PC-3 (cell line): ENCODE measurements at regions not wholly inside any gene's neighbourhood (a gene's known extent, or its start where the extent isn't known, plus 50 kb on each side); places are given as distances from the start of the nearest gene placed in this dataset.

Experiments
- ATAC-seq: fragments of 200-7000 bp; cut with Tn5 transposase; 2 replicates; pipeline ENCODE4 v1.9.1; 2020; ENCODE audit warnings: mild to moderate bottlenecking, moderate library complexity
- BruUV-seq: library from RNA; stranded (reverse); fragments of 400-500 nt; replicated peaks from 2 replicates; lab custom pipeline; 2021; lab: Mats Ljungman, UMichigan
- CTCF ChIA-PET: fragments of 300-600 bp; sonication (Branson Sonifier 250); formaldehyde crosslinking; loops from one replicate; lab custom pipeline; 2022; ENCODE audit warnings: antibody characterized with exemption; lab: Charles Lee
- POLR2A ChIA-PET: fragments of 300-600 bp; sonication (Branson Sonifier 250); formaldehyde crosslinking; loops from one replicate; lab custom pipeline; 2022; ENCODE audit warnings: antibody characterized with exemption; ENCODE audit not compliant: unreplicated experiment; lab: Charles Lee
- DNase-seq: peaks from one replicate; pipeline ENCODE4 v3.0.0-alpha.2; 2015
- H2AFZ ChIP-seq: fragments of 300-600 bp; sonication (generic); 2 replicates; pipeline ENCODE4 v1.6.0; 2016; ENCODE audit warnings: antibody characterized with exemption, low read length
- H3F3A ChIP-seq: fragments of 300-600 bp; sonication (generic); one replicate; pipeline ENCODE4 v1.6.0; 2017; ENCODE audit warnings: antibody characterized with exemption, low read length, control low read depth, mild to moderate bottlenecking; ENCODE audit not compliant: unreplicated experiment
- H3K27ac ChIP-seq: fragments of 300-600 bp; sonication (generic); 2 replicates; pipeline ENCODE4 v1.5.1; 2016; ENCODE audit warnings: mild to moderate bottlenecking, low read length
- H3K27me3 ChIP-seq: fragments of 300-600 bp; sonication (generic); 2 replicates; pipeline ENCODE4 v1.6.1; 2016; ENCODE audit warnings: low read length, mixed read lengths
- H3K36me3 ChIP-seq: fragments of 300-600 bp; sonication (generic); 2 replicates; pipeline ENCODE4 v1.6.1; 2016; ENCODE audit warnings: low read depth, mixed run types, low read length, mixed read lengths
- H3K4me1 ChIP-seq: fragments of 300-600 bp; sonication (generic); 2 replicates; pipeline ENCODE4 v1.5.1; 2016; ENCODE audit warnings: low read length; ENCODE audit not compliant: insufficient read depth
- H3K4me2 ChIP-seq: fragments of 300-600 bp; sonication (generic); 2 replicates; pipeline ENCODE4 v1.6.0; 2016; ENCODE audit warnings: low read length
- H3K4me3 ChIP-seq: fragments of 300-600 bp; sonication (generic); 2 replicates; pipeline ENCODE4 v1.5.1; 2016; ENCODE audit warnings: mild to moderate bottlenecking, low read length, mixed read lengths
- H3K79me2 ChIP-seq: fragments of 300-600 bp; sonication (generic); 2 replicates; pipeline ENCODE4 v1.6.1; 2017; ENCODE audit warnings: low read length, mixed read lengths
- H3K9ac ChIP-seq: fragments of 300-600 bp; sonication (generic); 2 replicates; pipeline ENCODE4 v1.6.0; 2016; ENCODE audit warnings: mild to moderate bottlenecking, low read length
- H3K9me2 ChIP-seq: fragments of 300-600 bp; sonication (generic); replicated peaks from 2 replicates; pipeline ENCODE4 v1.6.1; 2016; ENCODE audit warnings: mixed run types, low read length, mixed read lengths
- H3K9me3 ChIP-seq: fragments of 300-600 bp; sonication (generic); 2 replicates; pipeline ENCODE4 v1.6.1; 2016; ENCODE audit warnings: low read length, mixed read lengths
- H4K20me1 ChIP-seq: fragments of 300-600 bp; sonication (generic); 2 replicates; pipeline ENCODE4 v1.6.1; 2016; ENCODE audit warnings: low read length, mixed read lengths
- EZH2 ChIP-seq: fragments of 300-600 bp; sonication (generic); IDR thresholded peaks from one replicate; pipeline ENCODE4 v1.6.1; 2017; ENCODE audit warnings: antibody characterized with exemption, mild to moderate bottlenecking, low read length; ENCODE audit not compliant: unreplicated experiment
- EZH2phosphoT487 ChIP-seq: fragments of 300-600 bp; sonication (generic); IDR thresholded peaks from 2 replicates; pipeline ENCODE4 v1.6.1; 2018; ENCODE audit warnings: mild to moderate bottlenecking, antibody characterized with exemption, low read length, borderline replicate concordance
- intact Hi-C: fragments of 100-400 bp; cut with micrococcal nuclease; formaldehyde crosslinking; loops from 2 replicates; pipeline ENCODE4 v1.9.0; 2023
- TF ChIP-seq, protein P1 (sequence below): fragments of 300-600 bp; sonication (generic); conservative IDR thresholded peaks from 2 replicates; pipeline ENCODE4 v1.5.1; 2017; ENCODE audit warnings: antibody characterized with exemption, low read depth, mild to moderate bottlenecking, low read length

DNA sequence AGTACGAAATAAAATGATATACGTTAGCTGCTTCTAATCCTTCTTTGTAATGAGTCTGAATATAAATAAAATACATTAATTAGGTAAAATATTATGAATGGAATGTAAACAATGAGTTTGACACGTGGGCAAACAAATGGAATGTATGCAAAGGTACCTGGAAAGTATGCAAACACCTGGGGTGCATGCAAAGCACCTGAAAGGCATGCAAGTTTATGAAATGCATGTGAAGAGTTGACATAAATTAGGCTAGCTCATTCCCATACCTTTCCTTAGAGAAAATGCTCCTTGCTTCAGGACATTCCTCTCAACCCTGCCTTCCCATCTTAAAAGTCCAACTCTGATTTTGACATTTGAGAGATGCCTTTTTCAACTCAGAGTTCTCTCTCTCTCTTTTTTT lies 140.9 kb downstream of the EDN1 start:
- ChIA-PET CTCF (no interaction called here), POLR2A (no interaction called here)
- BruUV-seq = no TSS peak
- DNase-seq (no peak), ATAC-seq (no peak)
- Histone ChIP-seq H3K4me1 (no peaks in the 10 kb centered on the region), H3K36me3 (no peaks in the 10 kb centered on the region), H4K20me1 (no peaks in the 10 kb centered on the region), H3K79me2 (no peaks in the 10 kb centered on the region), H2AFZ (no peak overlapping the region), H3K9ac (no peak overlapping the region), H3K4me3 (no peak overlapping the region), H3K27me3 (no peaks in the 10 kb centered on the region), H3K27ac (no peak overlapping the region), H3F3A (no peaks in the 10 kb centered on the region), H3K4me2 (no peak overlapping the region), H3K9me2 (no peaks in the 10 kb centered on the region), H3K9me3 (no peaks in the 10 kb centered on the region)
- intact Hi-C loops = no loop called here
- TF ChIP-seq, protein P1, sequence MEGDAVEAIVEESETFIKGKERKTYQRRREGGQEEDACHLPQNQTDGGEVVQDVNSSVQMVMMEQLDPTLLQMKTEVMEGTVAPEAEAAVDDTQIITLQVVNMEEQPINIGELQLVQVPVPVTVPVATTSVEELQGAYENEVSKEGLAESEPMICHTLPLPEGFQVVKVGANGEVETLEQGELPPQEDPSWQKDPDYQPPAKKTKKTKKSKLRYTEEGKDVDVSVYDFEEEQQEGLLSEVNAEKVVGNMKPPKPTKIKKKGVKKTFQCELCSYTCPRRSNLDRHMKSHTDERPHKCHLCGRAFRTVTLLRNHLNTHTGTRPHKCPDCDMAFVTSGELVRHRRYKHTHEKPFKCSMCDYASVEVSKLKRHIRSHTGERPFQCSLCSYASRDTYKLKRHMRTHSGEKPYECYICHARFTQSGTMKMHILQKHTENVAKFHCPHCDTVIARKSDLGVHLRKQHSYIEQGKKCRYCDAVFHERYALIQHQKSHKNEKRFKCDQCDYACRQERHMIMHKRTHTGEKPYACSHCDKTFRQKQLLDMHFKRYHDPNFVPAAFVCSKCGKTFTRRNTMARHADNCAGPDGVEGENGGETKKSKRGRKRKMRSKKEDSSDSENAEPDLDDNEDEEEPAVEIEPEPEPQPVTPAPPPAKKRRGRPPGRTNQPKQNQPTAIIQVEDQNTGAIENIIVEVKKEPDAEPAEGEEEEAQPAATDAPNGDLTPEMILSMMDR = no peak
- TF ChIP-seq EZH2phosphoT487 (no peak), EZH2 (no peak)

DNA sequence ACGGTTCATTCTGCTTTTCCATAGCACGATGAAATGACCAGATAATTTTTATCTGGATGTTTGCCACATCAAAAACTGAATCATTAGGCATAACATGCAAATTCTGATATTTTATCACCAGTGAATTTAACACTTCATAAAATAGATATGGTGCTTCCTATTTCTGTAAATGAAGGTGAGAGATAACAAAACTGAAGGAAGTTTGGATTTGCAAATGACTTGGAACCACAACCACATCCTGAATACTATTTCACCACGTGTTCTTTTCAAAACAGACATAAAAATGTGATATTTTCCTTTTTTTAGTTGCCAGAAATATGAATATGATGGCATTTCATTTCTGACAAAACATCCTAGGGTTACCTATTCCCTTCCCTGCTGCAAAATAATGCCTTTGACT lies 146.1 kb downstream of the EDN1 start:
- Histone ChIP-seq H3K9ac (no peak overlapping the region), H3K4me1 (no peaks in the 10 kb centered on the region), H3K27ac (no peak overlapping the region), H3K4me3 (no peak overlapping the region), H3F3A (no peaks in the 10 kb centered on the region), H3K9me3 (no peaks in the 10 kb centered on the region), H2AFZ (no peak overlapping the region), H3K27me3 (no peaks in the 10 kb centered on the region), H4K20me1 (no peaks in the 10 kb centered on the region), H3K4me2 (no peak overlapping the region), H3K9me2 (no peaks in the 10 kb centered on the region), H3K79me2 (no peaks in the 10 kb centered on the region), H3K36me3 (no peaks in the 10 kb centered on the region)
- BruUV-seq = no TSS peak
- POLR2A ChIA-PET = no interaction called here
- CTCF ChIA-PET = no interaction called here
- DNase-seq = no peak
- no peak for ATAC-seq
- intact Hi-C loops = no loop called here
- TF ChIP-seq, protein P1 = no peak
- no peak for TF ChIP-seq EZH2

DNA sequence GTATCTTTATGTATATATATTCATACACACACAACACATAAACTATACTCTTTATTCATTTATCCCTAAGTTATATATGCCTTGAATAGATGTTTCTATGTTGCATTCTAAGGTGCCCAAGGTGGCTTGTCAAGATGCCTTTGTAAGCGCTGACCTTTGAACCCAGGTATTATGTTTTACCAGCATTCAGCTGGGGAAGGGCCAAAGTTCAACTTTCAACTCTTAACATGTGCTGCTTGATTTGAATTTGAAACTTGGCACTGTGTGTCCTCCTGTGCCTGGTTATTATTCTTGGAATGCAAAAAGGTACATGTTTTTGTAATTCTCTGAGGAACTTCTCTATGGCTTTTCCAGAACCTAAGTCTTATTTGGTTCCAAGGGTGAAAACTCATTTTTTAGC lies 146.5 kb downstream of the EDN1 start:
- CTCF ChIA-PET = no interaction called here
- Histone ChIP-seq H3K9me3 (no peaks in the 10 kb centered on the region), H3F3A (no peaks in the 10 kb centered on the region), H2AFZ (no peak overlapping the region), H3K9me2 (no peaks in the 10 kb centered on the region), H3K4me3 (no peak overlapping the region), H3K27ac (no peak overlapping the region), H3K4me2 (no peak overlapping the region), H4K20me1 (no peaks in the 10 kb centered on the region), H3K79me2 (no peaks in the 10 kb centered on the region), H3K36me3 (no peaks in the 10 kb centered on the region), H3K4me1 (no peaks in the 10 kb centered on the region), H3K9ac (no peak overlapping the region), H3K27me3 (no peaks in the 10 kb centered on the region)
- TF ChIP-seq EZH2phosphoT487 = no peak
- no peak for TF ChIP-seq EZH2
- TF ChIP-seq, protein P1 = no peak
- ATAC-seq = no peak
- intact Hi-C loops = no loop called here
- POLR2A ChIA-PET = no interaction called here
- no TSS peak for BruUV-seq
- no peak for DNase-seq
